MM.1S (cell line): ENCODE measurements at regions not wholly inside any gene's neighbourhood (a gene's known extent, or its start where the extent isn't known, plus 50 kb on each side); places are given as distances from the start of the nearest gene placed in this dataset.
"Not testable (repeated sequence)": the region's sequence is repeated elsewhere in the genome, so short reads cannot be mapped to it uniquely, and the experiment has no call there.

Source experiments
- DNase-seq: peaks from one replicate; pipeline ENCODE4 v3.0.0-alpha.2; 2015
- H2AFZ ChIP-seq: fragments of 300-600 bp; sonication (generic); 2 replicates; pipeline ENCODE4 v1.6.0; 2016; ENCODE audit warnings: antibody characterized with exemption, low read length
- H3F3A ChIP-seq: fragments of 300-600 bp; sonication (generic); 2 replicates; pipeline ENCODE4 v1.6.1; 2016; ENCODE audit warnings: mild to moderate bottlenecking, antibody characterized with exemption, low read length, moderate library complexity, mixed read lengths; ENCODE audit not compliant: insufficient read depth
- H3K27ac ChIP-seq: fragments of 300-600 bp; sonication (generic); 2 replicates; pipeline ENCODE4 v1.5.1; 2016; ENCODE audit warnings: mild to moderate bottlenecking, low read length
- H3K27me3 ChIP-seq: fragments of 300-600 bp; sonication (generic); replicated peaks from 2 replicates; pipeline ENCODE4 v1.6.0; 2016; ENCODE audit warnings: low read length; ENCODE audit not compliant: insufficient read depth
- H3K36me3 ChIP-seq: fragments of 300-600 bp; sonication (generic); replicated peaks from 2 replicates; pipeline ENCODE4 v1.6.1; 2016; ENCODE audit warnings: mild to moderate bottlenecking, low read length, mixed read lengths; ENCODE audit not compliant: insufficient read depth
- H3K4me1 ChIP-seq: fragments of 300-600 bp; sonication (generic); 2 replicates; pipeline ENCODE4 v1.6.1; 2016; ENCODE audit warnings: low read length, mixed read lengths
- H3K4me2 ChIP-seq: fragments of 300-600 bp; sonication (generic); 2 replicates; pipeline ENCODE4 v1.6.0; 2016; ENCODE audit warnings: low read depth, low read length
- H3K4me3 ChIP-seq: fragments of 300-600 bp; sonication (generic); 2 replicates; pipeline ENCODE4 v1.5.1; 2016; ENCODE audit warnings: low read length, mixed read lengths
- H3K79me2 ChIP-seq: fragments of 300-600 bp; sonication (generic); 2 replicates; pipeline ENCODE4 v1.6.1; 2016; ENCODE audit warnings: mixed run types, low read length, mixed read lengths
- H3K9ac ChIP-seq: fragments of 300-600 bp; sonication (generic); 2 replicates; pipeline ENCODE4 v1.6.1; 2016; ENCODE audit warnings: low read length, mixed read lengths
- H3K9me2 ChIP-seq: fragments of 300-600 bp; sonication (generic); replicated peaks from 2 replicates; pipeline ENCODE4 v1.6.1; 2016; ENCODE audit warnings: mild to moderate bottlenecking, low read length, mixed read lengths; ENCODE audit not compliant: insufficient read depth
- H3K9me3 ChIP-seq: fragments of 300-600 bp; sonication (generic); replicated peaks from 2 replicates; pipeline ENCODE4 v1.6.1; 2016; ENCODE audit warnings: mild to moderate bottlenecking, low read length, mixed read lengths; ENCODE audit not compliant: insufficient read depth
- H4K20me1 ChIP-seq: fragments of 300-600 bp; sonication (generic); 2 replicates; pipeline ENCODE4 v1.6.1; 2016; ENCODE audit warnings: mild to moderate bottlenecking, low read length, moderate library complexity, mixed read lengths; ENCODE audit not compliant: insufficient read depth
- CTCF ChIP-seq: fragments of 300-600 bp; sonication (generic); IDR thresholded peaks from 2 replicates; pipeline ENCODE4 v1.5.1; 2016; ENCODE audit warnings: antibody characterized with exemption, low read length, mixed read lengths
- EZH2 ChIP-seq: fragments of 300-600 bp; sonication (generic); optimal IDR thresholded peaks from 2 replicates; pipeline ENCODE3; 2017; ENCODE audit warnings: low read depth, mild to moderate bottlenecking, antibody characterized with exemption, low read length, mixed read lengths
- EZH2phosphoT487 ChIP-seq: fragments of 300-600 bp; sonication (generic); IDR thresholded peaks from 2 replicates; pipeline ENCODE4 v1.6.1; 2018; ENCODE audit warnings: antibody characterized with exemption, low read length

- H3K36me3 ChIP-seq: no peaks in the 10 kb centered on the region
- no peak overlapping the region for H3K27ac ChIP-seq
- H3K79me2 ChIP-seq: no peaks in the 10 kb centered on the region
- no peaks in the 10 kb centered on the region for H3K4me1 ChIP-seq
- H3K27me3 ChIP-seq: no peaks in the 10 kb centered on the region
- H3F3A ChIP-seq: no peaks in the 10 kb centered on the region
- TF ChIP-seq EZH2phosphoT487 (no peak), CTCF (no peak), EZH2 (no peak)
- H3K9me2 ChIP-seq: no peaks in the 10 kb centered on the region
- no peak overlapping the region for H2AFZ ChIP-seq
- no peak overlapping the region for H3K4me2 ChIP-seq
- no peaks in the 10 kb centered on the region for H3K9me3 ChIP-seq
- no peak overlapping the region for H3K4me3 ChIP-seq
- H4K20me1 ChIP-seq: no peaks in the 10 kb centered on the region
- H3K9ac ChIP-seq: no peak overlapping the region
- no peak for DNase-seq
These were observed 229.9 kb downstream of the PAPSS1 start for GRCh38 chr4:107490116-107490515.

- not testable (repeated sequence) for H3K36me3 ChIP-seq, H3K27me3 ChIP-seq, H3K9me3 ChIP-seq, H2AFZ ChIP-seq, H3K4me2 ChIP-seq, H3K27ac ChIP-seq, H4K20me1 ChIP-seq, H3K9me2 ChIP-seq, H3K4me1 ChIP-seq, H3K4me3 ChIP-seq, H3F3A ChIP-seq, H3K9ac ChIP-seq, H3K79me2 ChIP-seq
- peak; percentile 27 for DNase-seq
These were observed 236.4 kb downstream of the PAPSS1 start for GRCh38 chr4:107483621-107484020.

GRCh38 chr4:107482546-107482945, 237.5 kb downstream of the PAPSS1 start:
- no peak overlapping the region for H2AFZ ChIP-seq
- no peaks in the 10 kb centered on the region for H3K9me2 ChIP-seq
- H3K4me2 ChIP-seq: no peak overlapping the region
- no peaks in the 10 kb centered on the region for H3K27me3 ChIP-seq
- DNase-seq: no peak
- H3K9ac ChIP-seq: no peak overlapping the region
- H3K4me1 ChIP-seq: no peaks in the 10 kb centered on the region
- no peaks in the 10 kb centered on the region for H4K20me1 ChIP-seq
- H3F3A ChIP-seq: no peaks in the 10 kb centered on the region
- TF ChIP-seq EZH2phosphoT487 (no peak), EZH2 (no peak), CTCF (no peak)
- no peaks in the 10 kb centered on the region for H3K9me3 ChIP-seq
- no peaks in the 10 kb centered on the region for H3K36me3 ChIP-seq
- H3K4me3 ChIP-seq: no peak overlapping the region
- no peak overlapping the region for H3K27ac ChIP-seq
- H3K79me2 ChIP-seq: no peaks in the 10 kb centered on the region

- Histone ChIP-seq H3K9me3 (no peaks in the 10 kb centered on the region), H3K4me3 (no peak overlapping the region), H3K9me2 (no peaks in the 10 kb centered on the region), H3K79me2 (no peaks in the 10 kb centered on the region), H3F3A (no peaks in the 10 kb centered on the region), H3K4me1 (no peaks in the 10 kb centered on the region), H4K20me1 (no peaks in the 10 kb centered on the region), H3K36me3 (no peaks in the 10 kb centered on the region), H2AFZ (no peak overlapping the region), H3K9ac (no peak overlapping the region), H3K27ac (no peak overlapping the region), H3K27me3 (no peaks in the 10 kb centered on the region), H3K4me2 (no peak overlapping the region)
- TF ChIP-seq EZH2phosphoT487 (no peak), CTCF (no peak), EZH2 (no peak)
- DNase-seq: no peak
These were observed 241.6 kb downstream of the PAPSS1 start for GRCh38 chr4:107478327-107478980.
